GM12801 (cell line): ENCODE measurements at regions not wholly inside any gene's neighbourhood (a gene's known extent, or its start where the extent isn't known, plus 50 kb on each side); places are given as distances from the start of the nearest gene placed in this dataset.

ENCODE experiments used
- TF ChIP-seq, protein P1 (sequence below): IDR thresholded peaks from one replicate; pipeline ENCODE4 v1.5.1; 2011; ENCODE audit warnings: control low read depth; ENCODE audit not compliant: insufficient read length; ENCODE audit errors: extremely low read depth

- TF ChIP-seq, protein P1, sequence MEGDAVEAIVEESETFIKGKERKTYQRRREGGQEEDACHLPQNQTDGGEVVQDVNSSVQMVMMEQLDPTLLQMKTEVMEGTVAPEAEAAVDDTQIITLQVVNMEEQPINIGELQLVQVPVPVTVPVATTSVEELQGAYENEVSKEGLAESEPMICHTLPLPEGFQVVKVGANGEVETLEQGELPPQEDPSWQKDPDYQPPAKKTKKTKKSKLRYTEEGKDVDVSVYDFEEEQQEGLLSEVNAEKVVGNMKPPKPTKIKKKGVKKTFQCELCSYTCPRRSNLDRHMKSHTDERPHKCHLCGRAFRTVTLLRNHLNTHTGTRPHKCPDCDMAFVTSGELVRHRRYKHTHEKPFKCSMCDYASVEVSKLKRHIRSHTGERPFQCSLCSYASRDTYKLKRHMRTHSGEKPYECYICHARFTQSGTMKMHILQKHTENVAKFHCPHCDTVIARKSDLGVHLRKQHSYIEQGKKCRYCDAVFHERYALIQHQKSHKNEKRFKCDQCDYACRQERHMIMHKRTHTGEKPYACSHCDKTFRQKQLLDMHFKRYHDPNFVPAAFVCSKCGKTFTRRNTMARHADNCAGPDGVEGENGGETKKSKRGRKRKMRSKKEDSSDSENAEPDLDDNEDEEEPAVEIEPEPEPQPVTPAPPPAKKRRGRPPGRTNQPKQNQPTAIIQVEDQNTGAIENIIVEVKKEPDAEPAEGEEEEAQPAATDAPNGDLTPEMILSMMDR = no peak
Measured at GRCh38 chr3:135393159-135393558, 572.4 kb upstream of the PPP2R3A start.

- TF ChIP-seq, protein P1 = no peak
Measured at GRCh38 chr3:135393898-135394525, 571.5 kb upstream of the PPP2R3A start.

DNA sequence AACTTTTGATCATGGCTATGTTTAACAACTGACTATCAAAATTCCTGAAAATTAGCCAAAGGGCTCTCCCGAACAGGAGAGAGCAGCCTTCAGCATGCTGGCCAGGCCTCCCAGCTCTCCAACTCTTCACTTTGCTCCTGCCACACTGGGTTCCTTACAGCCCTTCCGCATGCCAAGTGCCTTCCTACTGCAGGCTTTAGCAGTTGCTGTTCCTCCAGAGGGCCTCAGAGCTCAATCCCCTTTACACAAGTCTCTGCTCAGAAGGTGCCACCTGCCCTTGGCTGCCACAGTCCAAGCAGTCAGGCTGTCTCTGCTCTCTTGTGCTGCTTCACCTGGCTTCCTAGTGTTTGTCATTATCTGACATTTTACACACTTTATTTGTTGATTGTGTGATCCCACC is 553.1 kb upstream of the PPP2R3A start:
- TF ChIP-seq, protein P1 = no peak

DNA sequence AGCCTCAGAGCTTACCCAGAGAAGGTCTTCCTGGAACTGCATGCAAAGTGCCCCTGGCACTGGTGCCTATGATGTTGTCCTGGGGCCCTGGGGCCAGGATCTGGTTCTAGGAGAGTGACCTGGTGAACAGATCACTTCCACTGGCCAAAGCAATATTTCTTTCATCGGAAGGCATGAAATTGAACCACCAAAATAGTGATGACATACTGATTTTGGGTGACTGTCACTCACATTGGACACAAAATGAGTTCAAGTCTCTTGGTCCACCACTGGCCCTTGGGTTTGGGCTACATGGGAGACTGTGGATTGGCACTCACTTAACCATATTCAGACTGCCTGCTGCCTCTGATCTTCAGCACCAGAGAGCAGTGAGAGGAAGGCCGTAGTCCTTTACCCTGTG is 549.3 kb upstream of the PPP2R3A start:
- TF ChIP-seq, protein P1 = no peak

- TF ChIP-seq, protein P1 = no peak
Measured at GRCh38 chr3:135419155-135419554, 546.4 kb upstream of the PPP2R3A start.

- TF ChIP-seq, protein P1 = no peak
Measured at GRCh38 chr3:135426508-135426907, 539.0 kb upstream of the PPP2R3A start.

DNA sequence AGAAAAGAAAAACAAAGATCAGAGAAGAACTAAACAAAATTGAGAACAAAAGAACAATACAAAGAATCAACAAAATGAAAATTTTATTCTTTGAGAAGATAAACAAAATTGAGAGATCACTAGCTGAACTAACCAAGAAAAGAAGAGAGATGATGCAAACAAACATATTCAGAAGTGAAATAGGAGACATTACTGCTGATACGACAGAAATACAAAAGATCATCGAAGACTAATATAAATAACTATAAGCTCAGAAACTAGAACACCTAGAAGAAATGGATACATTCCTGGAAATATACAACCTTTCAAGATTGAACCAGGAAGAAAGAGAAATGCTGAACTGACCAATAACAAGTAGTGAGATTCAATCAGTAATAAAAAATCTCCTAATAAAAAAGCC is 533.1 kb upstream of the PPP2R3A start:
- TF ChIP-seq, protein P1 = no peak
